Umbilical cord (tissue), 1 donor: ENCODE measurements at regions not wholly inside any gene's neighbourhood (a gene's known extent, or its start where the extent isn't known, plus 50 kb on each side); places are given as distances from the start of the nearest gene placed in this dataset.

Source experiments
- DNase-seq: peaks from one replicate; pipeline ENCODE4 v3.0.0-alpha.2; 2015; ENCODE audit warnings: low spot score

DNA sequence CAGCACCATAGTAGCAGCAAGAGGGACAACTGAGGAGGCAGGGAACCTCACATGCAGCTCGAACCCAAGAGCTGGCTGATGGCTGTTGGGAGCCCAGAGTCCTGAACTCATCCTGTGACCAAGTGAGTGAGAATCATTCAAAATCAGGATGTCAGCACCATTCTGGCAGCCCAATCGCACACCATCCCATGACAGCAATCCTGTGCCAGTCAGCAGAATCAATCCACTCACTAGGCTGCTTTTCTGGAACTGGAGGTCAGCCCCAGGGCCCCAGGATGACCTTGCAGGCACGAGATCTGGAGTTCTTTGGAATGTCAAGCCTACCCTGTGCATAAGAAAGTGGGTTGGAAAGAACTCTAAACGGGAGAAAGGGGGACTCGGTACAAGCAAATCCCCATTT lies 67.8 kb upstream of the TAF11L2 start:
- no peak for DNase-seq

DNA sequence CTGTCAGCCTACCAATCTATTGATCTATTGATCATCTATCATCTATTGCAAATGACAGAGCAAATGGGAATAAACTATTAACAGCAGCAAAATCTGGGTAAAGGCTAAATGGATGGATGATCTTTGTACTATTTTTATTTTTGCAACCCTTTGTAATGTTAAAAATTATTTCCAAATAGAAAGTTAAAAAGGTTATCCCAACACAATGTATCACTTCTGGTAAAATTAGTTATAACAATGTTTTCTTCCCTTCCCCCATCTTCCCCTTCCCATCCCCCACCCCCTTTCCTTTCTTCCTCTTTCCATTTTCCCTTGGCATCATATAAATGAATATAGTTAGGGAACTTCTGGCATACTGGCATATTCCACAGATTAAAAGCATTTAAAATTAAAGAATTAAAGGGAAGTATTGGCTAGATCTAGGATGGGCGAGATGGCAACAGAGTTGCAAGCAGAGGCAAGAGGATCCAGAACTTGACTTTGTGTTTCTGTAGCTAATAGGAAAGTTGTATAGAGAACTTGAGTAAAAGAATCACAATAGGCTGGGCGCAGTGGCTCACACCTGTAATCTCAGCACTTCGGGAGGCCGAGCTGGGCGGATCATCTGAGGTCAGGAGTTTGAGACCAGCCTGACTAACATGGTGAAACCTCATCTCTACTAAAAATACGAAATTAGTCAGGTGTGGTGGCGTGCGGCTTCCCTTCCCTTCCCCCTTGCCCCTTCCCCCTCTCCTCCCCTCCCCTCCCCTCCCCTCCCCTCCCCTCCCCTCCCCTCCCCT lies 66.6 kb upstream of the TAF11L2 start:
- DNase-seq = no peak

GRCh38 chr5:17432569-17432968 lies 65.5 kb upstream of the TAF11L2 start:
- no peak for DNase-seq

- DNase-seq = no peak
These were observed 64.6 kb upstream of the TAF11L2 start for GRCh38 chr5:17433406-17433805.

GRCh38 chr5:17434982-17435381 lies 63.0 kb upstream of the TAF11L2 start:
- no peak for DNase-seq

GRCh38 chr5:17436350-17436749 lies 61.7 kb upstream of the TAF11L2 start:
- peak; percentile 47 for DNase-seq

DNA sequence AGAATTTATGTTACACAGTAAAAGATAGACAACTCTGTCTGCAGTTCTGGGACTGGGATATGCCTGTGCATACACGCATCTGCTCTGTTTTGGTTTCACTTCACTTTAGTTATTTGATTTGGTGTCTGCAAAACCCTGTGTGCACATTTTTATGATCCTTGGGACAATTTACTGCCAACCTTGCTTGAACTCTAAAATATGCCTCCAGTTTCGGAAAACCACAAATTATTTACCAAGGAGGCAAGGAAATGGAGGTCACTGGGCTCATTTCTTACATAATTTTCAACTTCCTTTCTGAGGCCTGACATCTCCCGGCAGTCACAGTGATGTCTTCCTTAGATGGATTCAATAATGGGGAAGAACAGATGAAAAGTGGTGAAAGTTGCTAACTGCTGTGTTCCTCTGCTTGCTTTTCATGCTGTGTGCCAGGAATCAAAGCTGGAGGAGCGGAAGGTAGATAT lies 61.2 kb upstream of the TAF11L2 start:
- DNase-seq = peak; percentile 50

DNA sequence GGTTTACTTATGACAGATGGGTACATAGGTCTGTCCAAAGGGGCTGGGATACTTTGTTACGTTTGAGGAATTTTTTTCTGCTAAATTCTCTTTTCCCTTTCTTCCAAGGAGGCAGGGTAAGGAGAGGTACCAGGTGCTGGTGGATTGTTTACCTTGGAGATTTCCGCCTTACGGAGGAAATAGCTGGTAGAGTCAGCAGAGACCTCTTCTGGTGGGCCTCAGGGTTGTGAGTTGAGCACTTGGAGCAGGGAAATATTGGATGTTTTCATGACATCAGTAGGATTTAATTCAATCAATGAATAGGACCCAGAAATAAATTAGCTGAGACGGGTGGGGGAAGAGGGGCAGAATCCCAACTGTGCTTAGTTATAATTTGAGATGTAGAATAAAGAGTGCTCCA lies 60.0 kb upstream of the TAF11L2 start:
- DNase-seq = no peak

DNA sequence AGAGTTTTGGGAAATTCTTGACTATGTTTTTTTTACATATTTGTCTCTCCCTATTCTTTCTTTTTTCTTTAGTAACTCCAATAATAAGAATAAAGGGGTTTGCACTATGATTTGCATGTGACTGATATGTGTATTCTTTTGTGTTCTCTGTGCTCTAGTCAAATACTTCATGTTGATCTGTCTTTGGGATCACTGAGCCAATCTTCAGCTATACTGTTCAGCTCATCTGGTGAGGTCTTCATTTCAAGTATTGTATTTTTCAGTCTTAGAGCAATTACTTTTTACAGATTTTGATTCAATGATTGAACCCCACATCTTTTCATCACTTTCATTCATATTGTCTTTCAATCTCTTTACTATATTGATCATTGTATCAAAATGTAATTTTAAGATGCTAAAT lies 58.1 kb upstream of the TAF11L2 start:
- no peak for DNase-seq

DNA sequence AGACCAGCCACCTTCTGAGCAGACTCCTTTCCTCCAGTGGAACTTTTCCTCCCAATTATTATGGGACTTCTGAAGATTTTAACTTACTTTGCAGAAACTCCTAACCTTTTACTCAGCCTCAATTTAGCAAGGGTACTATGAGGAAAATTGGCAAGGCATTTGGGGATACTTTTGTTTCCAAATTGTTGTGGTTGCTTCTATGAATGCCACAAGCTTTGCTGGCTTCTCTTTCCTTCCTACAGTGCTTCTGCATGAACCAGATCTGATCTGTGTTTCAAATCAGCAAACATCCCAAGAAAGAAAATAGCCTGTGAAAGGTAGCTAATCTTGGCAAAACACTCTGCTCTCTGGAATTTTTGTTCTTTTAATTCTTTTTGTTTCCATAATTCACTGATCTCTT lies 57.3 kb upstream of the TAF11L2 start:
- DNase-seq = no peak

DNA sequence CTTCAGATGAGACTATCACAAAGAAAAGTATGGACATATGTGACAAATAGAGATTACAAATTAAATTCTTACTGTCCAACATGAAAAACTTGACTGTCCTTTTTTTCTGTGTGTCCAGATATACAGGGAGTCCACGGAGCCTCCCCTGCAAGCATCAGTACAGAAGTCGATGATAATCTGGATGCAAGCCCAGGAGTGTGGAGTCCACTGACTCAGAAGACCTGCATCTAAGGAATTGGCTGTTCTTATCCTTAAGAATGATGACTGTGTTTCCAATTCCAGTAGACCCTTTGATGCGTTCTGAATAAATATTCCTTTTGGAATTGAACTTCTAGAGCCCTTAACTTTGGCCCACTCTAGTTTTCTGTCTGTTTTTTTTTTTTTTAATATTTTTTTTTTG lies 56.7 kb upstream of the TAF11L2 start:
- no peak for DNase-seq

- DNase-seq = no peak
These were observed 54.5 kb upstream of the TAF11L2 start for GRCh38 chr5:17443333-17444130.

DNA sequence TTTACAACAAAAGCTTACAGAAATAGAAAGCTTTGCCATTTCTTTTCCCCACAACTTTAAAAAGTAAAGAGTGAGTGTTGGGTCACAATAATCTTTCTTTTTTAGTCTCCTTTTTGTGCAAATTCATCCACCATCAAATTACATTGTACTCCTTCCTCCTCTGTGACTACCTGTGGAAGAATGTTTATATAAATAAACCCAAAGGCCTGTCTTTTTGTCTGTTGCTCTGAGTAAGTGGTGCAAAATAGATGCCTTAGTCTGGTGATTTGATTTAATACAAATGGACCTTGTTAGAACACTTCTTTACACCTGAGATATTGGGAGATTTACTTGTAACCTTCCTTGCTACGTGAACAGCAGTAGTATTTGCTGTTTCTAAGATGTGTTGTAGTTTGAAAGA lies 53.5 kb upstream of the TAF11L2 start:
- DNase-seq = no peak

DNA sequence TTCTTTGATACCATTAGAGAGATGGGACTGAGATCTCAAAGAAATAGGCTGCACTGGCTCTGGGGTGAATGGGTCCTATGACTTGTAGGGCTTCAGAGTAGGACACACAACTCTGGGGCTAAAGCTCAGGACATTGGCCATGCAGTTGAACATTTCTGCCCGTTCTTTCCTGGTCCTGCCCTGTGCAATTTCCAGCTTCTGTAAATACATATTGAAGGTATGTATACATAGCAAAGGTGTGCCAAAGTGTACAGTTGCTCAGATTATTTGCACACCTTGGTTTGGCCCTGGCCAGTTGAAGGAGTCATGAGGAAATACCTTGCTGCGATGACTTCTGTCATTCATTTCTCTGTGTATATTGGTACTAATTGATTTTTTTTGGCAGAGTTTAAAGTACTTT lies 52.8 kb upstream of the TAF11L2 start:
- DNase-seq = no peak
